C4-2B (cell line): ENCODE measurements at regions not wholly inside any gene's neighbourhood (a gene's known extent, or its start where the extent isn't known, plus 50 kb on each side); places are given as distances from the start of the nearest gene placed in this dataset.

ENCODE experiments used
- H3K27ac ChIP-seq: fragments of 450-650 bp; 2 replicates; pipeline ENCODE4 v1.5.1; 2017
- ZFX ChIP-seq: fragments of 450-650 bp; IDR thresholded peaks from 2 replicates; pipeline ENCODE4 v1.6.1; 2017
- TF ChIP-seq, protein P1 (sequence below): fragments of 450-650 bp; conservative IDR thresholded peaks from 2 replicates; pipeline ENCODE4 v1.5.1; 2017; ENCODE audit warnings: mild to moderate bottlenecking

DNA sequence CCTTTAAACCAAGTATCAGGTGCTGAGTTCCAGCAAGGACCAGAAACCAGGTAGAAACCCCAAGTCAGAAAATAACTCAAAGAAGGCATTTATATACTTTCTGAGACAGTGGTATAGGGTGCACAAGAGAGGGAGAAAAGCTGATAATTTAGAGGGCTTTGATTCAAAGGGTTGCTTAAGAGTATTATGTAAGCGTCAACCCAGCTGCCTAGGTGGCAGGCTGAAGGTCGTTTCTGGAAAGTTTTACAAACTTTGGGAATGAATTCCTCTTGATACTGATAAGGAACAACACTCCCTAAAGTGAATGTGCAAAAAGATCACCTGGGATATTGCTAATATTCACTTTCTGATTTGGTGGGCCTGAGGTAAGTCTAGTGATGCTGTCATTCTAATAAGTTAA lies 800.7 kb downstream of the MAFB start:
- TF ChIP-seq, protein P1, sequence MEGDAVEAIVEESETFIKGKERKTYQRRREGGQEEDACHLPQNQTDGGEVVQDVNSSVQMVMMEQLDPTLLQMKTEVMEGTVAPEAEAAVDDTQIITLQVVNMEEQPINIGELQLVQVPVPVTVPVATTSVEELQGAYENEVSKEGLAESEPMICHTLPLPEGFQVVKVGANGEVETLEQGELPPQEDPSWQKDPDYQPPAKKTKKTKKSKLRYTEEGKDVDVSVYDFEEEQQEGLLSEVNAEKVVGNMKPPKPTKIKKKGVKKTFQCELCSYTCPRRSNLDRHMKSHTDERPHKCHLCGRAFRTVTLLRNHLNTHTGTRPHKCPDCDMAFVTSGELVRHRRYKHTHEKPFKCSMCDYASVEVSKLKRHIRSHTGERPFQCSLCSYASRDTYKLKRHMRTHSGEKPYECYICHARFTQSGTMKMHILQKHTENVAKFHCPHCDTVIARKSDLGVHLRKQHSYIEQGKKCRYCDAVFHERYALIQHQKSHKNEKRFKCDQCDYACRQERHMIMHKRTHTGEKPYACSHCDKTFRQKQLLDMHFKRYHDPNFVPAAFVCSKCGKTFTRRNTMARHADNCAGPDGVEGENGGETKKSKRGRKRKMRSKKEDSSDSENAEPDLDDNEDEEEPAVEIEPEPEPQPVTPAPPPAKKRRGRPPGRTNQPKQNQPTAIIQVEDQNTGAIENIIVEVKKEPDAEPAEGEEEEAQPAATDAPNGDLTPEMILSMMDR: no peak
- no peak for TF ChIP-seq ZFX
- H3K27ac ChIP-seq: no peak overlapping the region

DNA sequence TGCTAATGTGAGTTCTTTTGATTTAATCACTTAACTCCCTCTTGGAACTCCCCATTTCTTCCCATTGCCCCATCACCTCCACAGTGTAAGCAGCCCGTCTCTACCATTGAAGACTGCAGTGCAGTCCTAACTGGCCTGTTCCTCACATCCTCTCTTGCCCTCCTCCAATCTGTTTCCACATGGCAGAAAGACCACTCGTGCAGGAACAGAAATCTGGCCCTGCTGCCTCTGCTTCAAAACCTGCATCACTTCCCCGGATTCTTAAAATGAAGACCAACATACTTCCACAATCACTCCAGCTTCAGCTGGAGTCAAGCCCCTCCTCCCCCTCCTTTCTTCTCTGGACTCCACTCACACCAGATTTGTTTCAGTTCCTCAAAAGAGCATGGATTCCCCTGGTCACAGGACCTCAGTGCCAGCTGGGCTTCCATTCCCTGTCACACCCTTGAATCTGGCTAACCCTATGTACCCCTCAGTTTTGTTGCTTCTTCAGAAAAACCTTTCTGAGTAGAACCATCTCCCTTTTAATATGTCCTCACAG lies 802.3 kb downstream of the MAFB start:
- TF ChIP-seq, protein P1: no peak
- TF ChIP-seq ZFX: no peak
- H3K27ac ChIP-seq: no peak overlapping the region

GRCh38 chr20:39885975-39886649 lies 802.9 kb downstream of the MAFB start:
- no peak for TF ChIP-seq ZFX
- TF ChIP-seq, protein P1: peak; percentile 88
- H3K27ac ChIP-seq: no peak overlapping the region

GRCh38 chr20:39882806-39883205 lies 806.2 kb downstream of the MAFB start:
- TF ChIP-seq ZFX: no peak
- TF ChIP-seq, protein P1: no peak
- H3K27ac ChIP-seq: no peak overlapping the region

DNA sequence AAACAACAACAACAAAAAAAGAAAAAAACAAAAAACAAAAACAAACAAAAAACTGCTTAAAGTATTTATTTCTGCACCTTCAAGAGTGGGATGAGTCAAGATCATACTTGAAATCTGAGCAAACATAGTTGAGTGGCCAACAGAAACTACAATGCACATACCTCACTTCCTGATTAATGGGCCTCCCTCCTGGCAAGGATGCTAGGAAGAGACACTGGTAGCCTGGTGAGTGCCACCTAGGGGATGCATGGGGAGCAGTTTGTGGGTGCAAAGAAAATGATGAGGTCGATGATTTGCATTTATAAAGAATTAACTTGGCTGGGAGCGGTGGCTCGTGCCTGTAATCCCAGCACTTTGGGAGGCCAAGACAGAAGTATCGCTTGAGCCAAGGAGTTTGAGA lies 808.1 kb downstream of the MAFB start:
- H3K27ac ChIP-seq: no peak overlapping the region
- TF ChIP-seq, protein P1: peak; percentile 65
- no peak for TF ChIP-seq ZFX

GRCh38 chr20:39879296-39879695 lies 809.7 kb downstream of the MAFB start:
- H3K27ac ChIP-seq: no peak overlapping the region
- no peak for TF ChIP-seq ZFX
- TF ChIP-seq, protein P1: no peak

GRCh38 chr20:39878809-39879208 lies 810.2 kb downstream of the MAFB start:
- no peak overlapping the region for H3K27ac ChIP-seq
- TF ChIP-seq, protein P1: no peak
- no peak for TF ChIP-seq ZFX
